HCT116 (cell line): ENCODE measurements at regions not wholly inside any gene's neighbourhood (a gene's known extent, or its start where the extent isn't known, plus 50 kb on each side); places are given as distances from the start of the nearest gene placed in this dataset.

Experiments used
- ATAC-seq: fragments of 200-7000 bp; cut with Tn5 transposase; 2 replicates; pipeline ENCODE4 v1.9.1; 2020; ENCODE audit warnings: mild to moderate bottlenecking, moderate library complexity
- BruUV-seq: library from RNA; stranded (reverse); fragments of 400-500 nt; replicated peaks from 2 replicates; lab custom pipeline; 2021; lab: Mats Ljungman, UMichigan
- CTCF ChIA-PET: fragments of 300-600 bp; sonication (Branson Sonifier 250); formaldehyde crosslinking; loops from one replicate; lab custom pipeline; 2021; ENCODE audit warnings: antibody characterized with exemption; lab: Charles Lee
- POLR2A ChIA-PET: fragments of 300-600, 350-600 bp; sonication (Branson Sonifier 250); formaldehyde crosslinking; loops from one replicate; lab custom pipeline; 2021; ENCODE audit warnings: antibody characterized with exemption; lab: Charles Lee
- RAD21 ChIA-PET, 2 experiments: fragments of 300-600 bp; sonication (Branson Sonifier 250); formaldehyde crosslinking; loops; one replicate each; lab custom pipeline; 2023; ENCODE audit warnings: low total read pairs in 2 of 2; ENCODE audit not compliant: uncharacterized antibody in 2 of 2, unreplicated experiment in 2 of 2, low non-redundant PET in 1 of 2; lab: Charles Lee
- DNase-seq: peaks from one replicate; pipeline ENCODE4 v3.0.0-alpha.2; 2010; ENCODE audit warnings: low read depth, low spot score
- H2AFZ ChIP-seq: fragments of 200-600 bp; shearing (Covaris generic), sonication (generic); 2 replicates; pipeline ENCODE4 v1.6.1; 2017; ENCODE audit warnings: low read depth, mixed run types, mixed read lengths, antibody characterized with exemption, low read length; ENCODE audit not compliant: poor library complexity, severe bottlenecking
- H3K27ac ChIP-seq: 2 replicates; pipeline ENCODE4 v1.5.1; 2012; ENCODE audit warnings: low read depth, low read length
- H3K27me3 ChIP-seq: fragments of 200-600 bp; sonication (generic); 2 replicates; pipeline ENCODE4 v1.6.1; 2016; ENCODE audit warnings: mixed run types, low read length, mixed read lengths; ENCODE audit not compliant: insufficient read depth
- H3K36me3 ChIP-seq, 2 experiments: fragments of 200-500 bp in 1 of 2; fragments of 200-600 bp in 1 of 2; sonication (Bioruptor generic) in 1 of 2; sonication (generic) in 1 of 2; 2 replicates each; pipeline versions ENCODE4 v1.5.1 to v1.6.1; 2014 to 2016; ENCODE audit warnings: low read length in 2 of 2, inconsistent platforms in 1 of 2, mixed read lengths in 1 of 2, mixed run types in 1 of 2; ENCODE audit not compliant: insufficient read depth in 2 of 2, control insufficient read depth in 1 of 2
- H3K4me1 ChIP-seq, 2 experiments: fragments of 200-600 bp in 1 of 2; sonication (generic) in 1 of 2; 2 replicates each; pipeline versions ENCODE4 v1.5.1 to v1.6.1; 2012 to 2017; ENCODE audit warnings: low read length in 2 of 2, inconsistent platforms in 1 of 2, mild to moderate bottlenecking in 1 of 2, mixed read lengths in 1 of 2, mixed run types in 1 of 2, moderate library complexity in 1 of 2; ENCODE audit not compliant: insufficient read depth in 2 of 2, control insufficient read depth in 1 of 2
- H3K4me2 ChIP-seq: fragments of 200-600 bp; sonication (generic); 2 replicates; pipeline ENCODE4 v1.6.1; 2017; ENCODE audit warnings: mixed run types, low read length, mixed read lengths
- H3K4me3 ChIP-seq, 2 experiments: fragments of 200-600 bp in 1 of 2; sonication (generic) in 1 of 2; replicated peaks in 1 of 2; 2 replicates each; pipeline ENCODE4 v1.5.1; 2011 to 2016; ENCODE audit warnings: low read length in 2 of 2, control low read depth in 1 of 2, low read depth in 1 of 2, mild to moderate bottlenecking in 1 of 2, mixed read lengths in 1 of 2, mixed run types in 1 of 2
- H3K79me2 ChIP-seq: fragments of 200-600 bp; sonication (generic); 2 replicates; pipeline ENCODE4 v1.6.1; 2017; ENCODE audit warnings: mild to moderate bottlenecking, mixed run types, low read length, moderate library complexity, mixed read lengths; ENCODE audit not compliant: insufficient read depth
- H3K9ac ChIP-seq: fragments of 200-600 bp; sonication (generic); 2 replicates; pipeline ENCODE4 v1.6.1; 2016; ENCODE audit warnings: low read length, mixed read lengths
- H3K9me2 ChIP-seq: fragments of 200-600 bp; sonication (generic), shearing (Covaris generic); 2 replicates; pipeline ENCODE4 v1.6.1; 2017; ENCODE audit warnings: mixed run types, mild to moderate bottlenecking, moderate library complexity; ENCODE audit not compliant: insufficient read depth
- H3K9me3 ChIP-seq, 2 experiments: fragments of 200-500 bp in 1 of 2; fragments of 200-600 bp in 1 of 2; sonication (Bioruptor generic) in 1 of 2; sonication (generic) in 1 of 2; 2 replicates each; pipeline ENCODE4 v1.6.1; 2014 to 2017; ENCODE audit warnings: low read length in 2 of 2, mixed read lengths in 2 of 2, inconsistent platforms in 1 of 2, low read depth in 1 of 2, mild to moderate bottlenecking in 1 of 2, mixed run types in 1 of 2, moderate library complexity in 1 of 2; ENCODE audit not compliant: control insufficient read depth in 1 of 2, insufficient read depth in 1 of 2
- H4K20me1 ChIP-seq: fragments of 200-600 bp; sonication (generic), shearing (Covaris generic); 2 replicates; pipeline ENCODE4 v1.6.1; 2017; ENCODE audit warnings: mixed run types, mild to moderate bottlenecking, moderate library complexity; ENCODE audit not compliant: insufficient read depth
- CBX3 ChIP-seq: IDR thresholded peaks from 2 replicates; pipeline ENCODE4 v1.6.1; 2012; ENCODE audit warnings: low read depth
- CEBPB ChIP-seq: IDR thresholded peaks from 2 replicates; pipeline ENCODE4 v1.6.1; 2012; ENCODE audit warnings: low read depth
- EGR1 ChIP-seq: IDR thresholded peaks from 2 replicates; pipeline ENCODE4 v1.6.1; 2012; ENCODE audit warnings: low read depth
- EZH2phosphoT487 ChIP-seq: fragments of 200-600 bp; IDR thresholded peaks from 2 replicates; pipeline ENCODE4 v1.6.1; 2018; ENCODE audit warnings: antibody characterized with exemption, borderline replicate concordance
- FOSL1 ChIP-seq: IDR thresholded peaks from 2 replicates; pipeline ENCODE4 v1.6.1; 2012; ENCODE audit warnings: low read depth
- POLR2A ChIP-seq: IDR thresholded peaks from 2 replicates; pipeline ENCODE4 v1.7.0; 2011; ENCODE audit warnings: borderline replicate concordance; ENCODE audit not compliant: insufficient read depth, insufficient read length; ENCODE audit errors: extremely low read depth
- TCF7L2 ChIP-seq: IDR thresholded peaks from 2 replicates; pipeline ENCODE4 v1.7.0; 2011; ENCODE audit warnings: borderline replicate concordance, inconsistent platforms; ENCODE audit not compliant: insufficient read depth, insufficient read length; ENCODE audit errors: extremely low read depth
- YY1 ChIP-seq: IDR thresholded peaks from 2 replicates; pipeline ENCODE4 v1.6.1; 2011; ENCODE audit warnings: low read length, low read depth, moderate library complexity, mild to moderate bottlenecking; ENCODE audit not compliant: insufficient replicate concordance; ENCODE audit errors: extremely low read depth
- intact Hi-C: fragments of 100-400 bp; cut with micrococcal nuclease; formaldehyde crosslinking; loops from 2 replicates; pipeline ENCODE4 v1.10.0; 2022
- TF ChIP-seq, protein P1 (sequence below): IDR thresholded peaks from 2 replicates; pipeline ENCODE4 v1.6.1; 2012
- TF ChIP-seq, protein P2 (sequence below): IDR thresholded peaks from 2 replicates; pipeline ENCODE4 v1.6.1; 2011; ENCODE audit warnings: mild to moderate bottlenecking, low read length, moderate library complexity; ENCODE audit not compliant: insufficient replicate concordance; ENCODE audit errors: extremely low read depth

DNA sequence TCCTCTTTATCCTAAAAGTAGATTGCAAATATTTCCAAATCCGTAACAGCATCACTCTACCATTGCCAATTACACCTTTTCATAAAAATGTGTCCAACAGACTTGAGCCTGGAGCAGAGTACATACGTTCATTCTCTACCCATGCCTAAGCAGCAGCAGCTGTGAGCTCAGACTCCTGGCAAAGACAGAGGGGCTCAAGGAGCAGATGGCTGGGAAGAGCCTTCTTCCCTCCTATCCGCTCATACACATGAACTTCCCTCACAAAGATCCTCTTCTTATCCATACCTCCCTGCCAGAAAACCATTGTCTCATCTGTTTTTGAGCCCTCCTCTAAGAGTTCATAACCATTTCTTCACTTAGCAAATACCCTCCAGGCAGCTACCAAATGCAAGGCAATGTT is 164.3 kb upstream of the ARL4C start:
- POLR2A ChIA-PET, result interaction anchor here (0.7 kb wide), 1 partner anchor 16 kb away, joined by 3 read pairs; no protein-coding TSS in a partner anchor
- Histone ChIP-seq H2AFZ (no peak overlapping the region), H3K4me2 (no peak overlapping the region), H3K27me3 (no peaks in the 10 kb centered on the region), H3K36me3 (no peaks in the 10 kb centered on the region), H3K9me2 (no peaks in the 10 kb centered on the region), H3K4me1 (no peaks in the 10 kb centered on the region), H3K9me3 (no peaks in the 10 kb centered on the region; a peak in 1 of 4 replicates), H3K27ac (no peak overlapping the region), H4K20me1 (no peaks in the 10 kb centered on the region), H3K9ac (no peak overlapping the region), H3K79me2 (no peaks in the 10 kb centered on the region), H3K4me3 (no peak overlapping the region)
- ATAC-seq (no peak), DNase-seq (no peak)
- intact Hi-C loops, result no loop called here
- CTCF ChIA-PET, result no interaction called here
- TF ChIP-seq, protein P1, sequence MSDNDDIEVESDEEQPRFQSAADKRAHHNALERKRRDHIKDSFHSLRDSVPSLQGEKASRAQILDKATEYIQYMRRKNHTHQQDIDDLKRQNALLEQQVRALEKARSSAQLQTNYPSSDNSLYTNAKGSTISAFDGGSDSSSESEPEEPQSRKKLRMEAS, result no peak
- TF ChIP-seq YY1, result no peak
- no peak for TF ChIP-seq TCF7L2
- no peak for TF ChIP-seq FOSL1
- TF ChIP-seq POLR2A, result no peak
- TF ChIP-seq EZH2phosphoT487, result no peak
- TF ChIP-seq CEBPB, result no peak
- TF ChIP-seq CBX3, result no peak
- TF ChIP-seq, protein P2, sequence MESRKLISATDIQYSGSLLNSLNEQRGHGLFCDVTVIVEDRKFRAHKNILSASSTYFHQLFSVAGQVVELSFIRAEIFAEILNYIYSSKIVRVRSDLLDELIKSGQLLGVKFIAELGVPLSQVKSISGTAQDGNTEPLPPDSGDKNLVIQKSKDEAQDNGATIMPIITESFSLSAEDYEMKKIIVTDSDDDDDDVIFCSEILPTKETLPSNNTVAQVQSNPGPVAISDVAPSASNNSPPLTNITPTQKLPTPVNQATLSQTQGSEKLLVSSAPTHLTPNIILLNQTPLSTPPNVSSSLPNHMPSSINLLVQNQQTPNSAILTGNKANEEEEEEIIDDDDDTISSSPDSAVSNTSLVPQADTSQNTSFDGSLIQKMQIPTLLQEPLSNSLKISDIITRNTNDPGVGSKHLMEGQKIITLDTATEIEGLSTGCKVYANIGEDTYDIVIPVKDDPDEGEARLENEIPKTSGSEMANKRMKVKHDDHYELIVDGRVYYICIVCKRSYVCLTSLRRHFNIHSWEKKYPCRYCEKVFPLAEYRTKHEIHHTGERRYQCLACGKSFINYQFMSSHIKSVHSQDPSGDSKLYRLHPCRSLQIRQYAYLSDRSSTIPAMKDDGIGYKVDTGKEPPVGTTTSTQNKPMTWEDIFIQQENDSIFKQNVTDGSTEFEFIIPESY, result no peak
- TF ChIP-seq EGR1, result no peak
- no TSS peak for BruUV-seq
- RAD21 ChIA-PET, result no interaction called here
